A172 (cell line): ENCODE measurements at regions not wholly inside any gene's neighbourhood (a gene's known extent, or its start where the extent isn't known, plus 50 kb on each side); places are given as distances from the start of the nearest gene placed in this dataset.
"Not testable (repeated sequence)": the region's sequence is repeated elsewhere in the genome, so short reads cannot be mapped to it uniquely, and the experiment has no call there.

Experiments
- DNase-seq: peaks from one replicate; pipeline ENCODE4 v3.0.0-alpha.2; 2015; ENCODE audit warnings: low spot score

DNA sequence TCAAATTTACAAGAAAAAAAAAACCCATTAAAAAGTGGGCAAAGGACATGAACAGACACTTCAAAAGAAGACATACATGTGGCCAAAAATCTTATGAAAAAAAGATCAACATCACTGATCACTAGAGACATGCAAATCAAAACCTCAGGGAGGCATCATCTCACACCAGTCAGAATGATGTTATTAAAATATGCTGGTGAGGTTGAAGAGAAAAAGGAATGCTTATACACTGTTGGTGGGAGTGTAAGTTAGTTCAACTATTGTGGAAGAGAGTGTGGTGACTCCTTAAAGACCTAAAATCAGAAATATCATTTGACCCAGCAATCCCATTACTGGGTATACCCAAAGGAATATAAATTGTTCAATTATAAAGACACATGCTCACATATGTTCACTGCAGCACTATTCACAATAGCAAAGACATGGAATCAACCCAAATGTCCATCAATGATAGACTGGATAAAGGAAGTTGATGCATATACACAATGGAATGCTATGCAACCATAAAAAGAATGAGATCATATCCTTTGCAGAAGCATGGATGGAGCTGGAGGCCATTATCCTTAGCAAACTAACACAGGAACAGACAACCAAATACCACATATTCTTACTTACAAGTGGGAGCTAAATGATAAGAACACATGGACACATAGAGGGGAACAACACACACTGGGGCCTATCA, 100.3 kb upstream of the GALNT15 start:
- peak; percentile 35 for DNase-seq

DNA sequence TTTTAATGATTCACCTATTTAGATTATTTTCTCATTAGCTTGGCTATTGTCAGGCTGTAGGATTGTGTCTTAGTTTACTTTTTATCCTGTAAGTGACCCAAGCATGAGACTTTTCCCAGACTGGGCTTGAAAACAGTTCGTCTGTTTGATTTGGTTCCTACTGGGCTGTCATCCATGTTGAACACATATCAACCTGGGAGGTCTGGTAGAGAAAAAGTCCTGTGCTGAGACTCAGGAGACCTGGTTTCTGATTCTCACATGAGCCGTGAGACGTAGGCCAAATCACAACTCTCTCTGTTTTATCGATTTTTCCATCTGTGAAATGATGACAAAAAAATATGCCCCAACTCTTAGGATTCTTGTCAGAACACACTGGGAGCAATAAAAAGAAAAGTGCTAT, 98.8 kb upstream of the GALNT15 start:
- DNase-seq, result no peak

DNA sequence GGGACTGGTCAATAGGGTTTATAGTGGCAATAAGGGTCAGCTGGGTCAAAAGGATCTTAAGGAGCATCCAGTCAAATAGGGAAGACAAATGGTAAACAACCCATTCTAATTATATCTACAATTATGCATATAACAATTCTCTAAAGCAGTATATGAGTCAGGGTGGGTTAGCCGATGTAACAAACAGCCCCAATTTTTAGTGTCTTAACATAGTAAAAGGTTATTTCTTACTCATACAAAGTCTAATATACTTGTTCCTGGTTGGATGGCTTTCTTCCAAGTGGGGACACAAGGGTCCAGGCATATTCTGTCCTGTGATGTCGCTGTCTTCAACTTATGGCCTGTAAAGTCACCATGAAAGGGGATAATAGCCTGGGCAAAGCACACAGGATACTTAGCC, 97.9 kb upstream of the GALNT15 start:
- DNase-seq, result no peak

DNA sequence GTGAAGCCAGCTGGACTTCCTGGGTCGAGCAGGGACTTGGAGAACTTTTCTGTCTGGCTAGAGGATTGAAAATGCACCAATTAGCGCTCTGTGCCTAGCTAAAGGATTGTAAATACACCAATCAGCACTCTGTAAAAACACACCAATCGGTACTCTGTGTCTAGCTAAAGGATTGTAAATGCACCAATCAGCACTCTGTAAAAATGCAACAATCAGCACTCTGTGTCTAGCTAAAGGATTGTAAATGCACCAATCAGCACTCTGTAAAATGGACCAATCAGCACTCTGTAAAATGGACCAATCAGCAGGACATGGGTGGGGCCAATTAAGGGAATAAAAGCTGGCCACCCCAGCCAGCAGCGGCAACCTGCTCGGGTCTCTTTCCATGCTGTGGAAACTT, 97.3 kb upstream of the GALNT15 start:
- not testable (repeated sequence) for DNase-seq

DNA sequence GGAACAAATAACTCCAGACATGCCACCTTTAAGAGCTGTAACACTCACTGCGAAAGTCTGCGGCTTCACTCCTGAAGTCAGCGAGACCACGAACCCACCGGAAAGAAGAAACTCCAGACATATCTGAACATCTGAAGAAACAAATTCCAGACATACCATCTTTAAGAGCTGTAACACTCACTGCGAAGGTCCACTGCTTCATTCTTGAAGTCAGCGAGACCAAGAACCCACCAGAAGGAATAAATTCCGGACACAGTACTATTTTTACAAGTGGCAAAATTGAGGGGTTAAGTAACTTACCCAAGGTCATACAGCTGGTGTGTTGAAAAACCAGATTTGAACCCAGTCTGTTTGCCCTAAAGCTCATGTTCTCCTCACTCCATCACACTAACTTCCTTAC, 96.8 kb upstream of the GALNT15 start:
- not testable (repeated sequence) for DNase-seq

DNA sequence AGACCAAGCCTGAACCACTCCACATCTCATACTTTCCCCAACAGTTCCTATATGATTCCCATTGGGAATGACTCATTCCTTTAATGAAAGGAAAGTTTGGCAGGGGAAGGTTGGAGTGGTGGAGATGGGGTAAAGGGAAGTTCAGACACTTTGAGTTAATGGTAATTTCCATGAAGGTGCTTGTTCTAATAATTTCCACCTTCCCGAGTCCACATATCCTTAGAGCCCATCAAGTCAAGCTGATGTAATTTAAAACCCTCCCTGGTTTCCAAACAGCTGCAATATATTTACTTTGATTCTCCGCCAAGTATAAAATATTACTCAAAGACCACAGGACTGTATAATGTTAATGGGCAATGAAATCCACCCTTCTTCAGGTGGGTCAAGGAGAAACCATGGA, 95.0 kb upstream of the GALNT15 start:
- DNase-seq, result peak; percentile 55

DNA sequence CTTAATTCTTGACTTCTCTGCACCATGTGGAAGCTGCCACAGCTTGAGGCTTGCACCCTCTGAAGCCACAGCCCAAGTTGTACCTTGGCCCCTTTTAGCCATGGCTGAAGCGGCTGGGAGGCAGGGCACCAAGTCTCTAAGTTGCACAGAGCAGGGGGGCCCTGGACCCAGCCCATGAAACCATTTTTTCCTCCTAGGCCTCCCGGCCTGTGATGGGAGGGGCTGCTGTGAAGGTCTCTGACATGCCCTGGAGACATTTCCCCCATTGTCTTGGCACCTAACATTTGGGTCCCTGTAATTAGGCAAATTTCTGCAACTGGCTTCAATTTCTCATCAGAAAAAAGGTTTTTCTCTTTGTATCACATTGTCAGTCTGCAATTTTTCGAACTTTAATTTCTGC, 92.8 kb upstream of the GALNT15 start:
- no peak for DNase-seq

DNA sequence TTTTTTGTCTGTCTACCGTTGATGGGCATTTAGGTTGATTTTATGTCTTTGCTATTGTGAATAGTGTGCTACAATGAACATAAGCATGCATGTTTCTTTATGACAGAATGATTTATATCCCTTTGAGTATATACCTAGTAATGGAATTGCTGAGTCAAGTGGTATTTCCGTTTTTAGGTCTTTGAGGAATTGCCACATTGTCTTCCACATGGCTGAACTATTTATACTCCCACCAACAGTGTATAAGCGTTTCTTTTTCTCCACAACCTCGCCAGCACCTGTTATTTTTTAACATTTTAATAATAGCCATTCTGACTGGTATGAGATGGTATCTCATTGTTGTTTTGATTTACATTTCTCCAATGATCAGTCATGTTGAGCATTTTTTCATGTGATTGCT, 89.6 kb upstream of the GALNT15 start:
- no peak for DNase-seq

DNA sequence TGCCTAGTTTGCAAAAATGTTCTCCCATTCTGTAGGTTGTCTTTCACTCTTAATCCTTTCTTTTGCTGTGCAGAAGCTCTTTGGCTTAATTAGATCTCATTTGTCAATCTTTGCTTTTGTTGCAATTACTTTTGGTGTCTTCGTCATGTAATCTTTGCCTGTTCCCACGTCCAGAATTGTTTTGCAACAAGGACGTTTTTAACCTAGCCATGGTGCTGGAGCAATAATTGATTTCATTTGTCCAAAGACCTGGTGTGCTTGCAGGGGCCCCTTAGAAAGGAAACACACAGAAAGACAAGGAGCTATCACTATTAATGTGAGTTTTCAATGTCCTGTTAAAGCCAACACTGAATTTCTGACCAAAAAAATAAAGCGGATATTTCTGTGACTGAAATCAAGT, 89.1 kb upstream of the GALNT15 start:
- DNase-seq, result no peak

DNA sequence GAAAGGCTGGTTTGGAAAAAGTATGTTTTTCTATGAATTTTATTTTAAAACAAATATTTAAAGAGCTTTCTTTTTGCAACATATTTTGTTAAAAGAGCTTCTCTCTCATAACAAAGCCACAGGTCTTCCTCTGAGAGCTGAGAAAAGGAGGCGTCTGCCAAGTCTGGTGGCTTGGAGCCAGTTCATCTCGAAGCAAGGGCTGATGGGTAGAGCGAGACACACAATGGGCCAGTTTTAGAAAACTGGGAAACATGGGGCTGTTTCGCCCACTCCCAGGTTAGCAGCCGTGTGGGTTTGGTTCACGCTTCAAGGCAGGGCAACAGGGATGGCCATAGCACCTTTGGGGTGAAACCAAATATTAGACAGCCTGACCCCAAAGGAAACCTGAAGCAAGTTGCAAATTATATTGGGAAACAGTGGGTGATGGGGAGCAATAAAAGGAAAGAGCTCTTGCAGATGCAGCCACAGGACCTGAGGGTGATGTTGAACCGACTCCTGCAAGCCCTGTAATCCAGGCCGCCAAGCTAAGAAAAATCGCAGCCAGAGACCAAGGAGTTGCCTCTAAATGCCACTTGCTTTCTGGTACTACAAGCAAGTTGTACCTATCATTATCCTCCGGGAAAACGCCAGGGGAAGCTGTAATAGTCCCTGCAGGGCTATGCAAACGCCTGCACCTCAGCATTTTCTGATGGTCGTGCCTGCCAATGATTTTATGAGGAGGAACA, 88.4 kb upstream of the GALNT15 start:
- no peak for DNase-seq

DNA sequence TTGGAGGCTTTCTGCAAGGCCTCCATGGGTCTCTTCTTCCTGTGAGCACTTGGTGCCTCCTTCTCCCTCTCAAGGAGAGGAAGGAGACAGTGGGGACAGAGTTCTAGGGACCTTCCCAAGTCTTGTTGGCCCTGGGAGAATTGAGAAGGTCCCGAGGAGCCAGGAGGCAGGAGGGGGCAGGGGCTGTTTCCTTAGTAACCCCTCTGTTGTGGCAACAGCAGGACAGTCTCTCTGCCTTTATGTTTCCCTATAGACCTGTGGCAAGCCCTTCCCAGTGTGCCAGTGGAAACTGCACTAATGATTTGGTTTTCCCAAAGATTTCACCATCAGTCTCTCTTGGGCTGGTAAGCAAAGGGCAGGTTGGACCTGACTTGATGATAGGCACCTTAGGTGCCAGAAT, 87.8 kb upstream of the GALNT15 start:
- DNase-seq, result no peak

DNA sequence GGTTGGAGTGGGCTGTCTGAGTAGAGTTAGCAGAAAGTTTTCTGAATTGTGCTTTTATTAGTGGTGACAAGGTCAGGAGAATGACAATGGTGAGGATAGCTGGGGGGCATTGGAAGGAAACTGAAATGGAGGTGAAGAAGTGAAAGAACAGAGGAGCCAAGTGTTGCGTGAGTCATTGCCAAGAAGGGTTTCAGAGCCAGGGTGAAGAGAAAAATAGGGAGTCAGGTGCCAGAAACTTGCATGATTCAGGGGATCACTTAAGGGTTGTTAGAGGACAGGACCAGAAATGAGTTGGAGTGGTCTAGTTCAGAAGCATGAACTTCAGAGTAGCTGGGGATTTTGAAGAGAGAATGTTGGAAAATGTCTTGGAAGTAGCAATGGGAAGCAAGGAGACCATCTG, 86.0 kb upstream of the GALNT15 start:
- no peak for DNase-seq

DNA sequence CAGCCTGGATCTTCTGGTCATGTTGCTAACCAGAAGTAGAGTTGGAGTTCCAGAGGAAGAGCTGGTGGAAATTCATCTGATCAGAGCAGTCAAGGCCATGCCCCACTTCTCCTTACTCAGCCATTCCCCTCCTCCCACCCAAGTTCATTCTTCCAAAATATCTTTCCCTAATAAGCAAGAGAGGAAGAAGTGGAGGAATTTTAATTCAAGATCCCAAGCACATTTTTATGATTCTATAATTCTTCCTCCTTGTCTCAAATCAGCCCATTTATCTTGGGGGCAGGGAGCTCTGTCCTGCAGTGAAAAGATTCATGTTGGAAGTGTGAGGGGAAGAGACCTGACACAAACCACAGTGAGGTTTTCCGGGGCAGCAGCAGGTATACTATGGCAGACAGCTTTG, 85.0 kb upstream of the GALNT15 start:
- no peak for DNase-seq

DNA sequence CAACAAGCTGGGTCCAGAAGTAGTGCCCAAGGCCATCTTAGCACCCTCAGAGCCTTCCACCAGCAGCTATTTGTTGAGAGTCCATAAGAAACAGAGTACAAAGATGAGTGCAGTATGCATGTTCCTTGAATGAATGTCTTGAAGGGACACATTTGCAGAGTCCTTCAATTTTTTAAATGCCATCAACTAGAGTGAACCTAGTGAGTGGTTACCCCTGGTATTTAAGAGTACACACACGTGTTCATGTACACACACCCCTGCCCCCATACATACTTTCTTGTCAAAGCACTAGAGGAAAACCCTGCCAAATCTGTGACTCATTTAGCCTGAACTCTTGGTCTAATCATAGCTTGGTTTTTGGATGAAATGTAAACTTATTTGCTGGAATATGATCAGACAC, 84.5 kb upstream of the GALNT15 start:
- peak; percentile 80 for DNase-seq

DNA sequence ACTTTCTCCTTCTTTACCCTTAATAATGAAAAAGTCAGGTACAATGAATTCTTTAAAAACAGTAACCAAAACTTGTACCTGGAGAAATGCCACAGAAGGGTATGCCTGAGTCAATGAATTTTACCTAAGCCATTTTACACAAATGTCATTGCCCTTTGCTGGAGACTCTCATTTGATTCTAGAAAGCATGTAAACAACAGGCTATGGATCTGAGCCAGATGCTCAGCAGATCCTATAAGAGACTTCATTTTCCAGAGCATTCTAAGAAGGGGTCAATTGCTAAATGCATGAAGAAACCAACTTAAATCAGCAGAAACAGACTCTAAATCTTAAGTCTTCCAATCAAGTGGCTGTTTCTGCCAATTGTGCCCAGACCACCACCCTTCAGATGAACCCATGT, 83.8 kb upstream of the GALNT15 start:
- no peak for DNase-seq

DNA sequence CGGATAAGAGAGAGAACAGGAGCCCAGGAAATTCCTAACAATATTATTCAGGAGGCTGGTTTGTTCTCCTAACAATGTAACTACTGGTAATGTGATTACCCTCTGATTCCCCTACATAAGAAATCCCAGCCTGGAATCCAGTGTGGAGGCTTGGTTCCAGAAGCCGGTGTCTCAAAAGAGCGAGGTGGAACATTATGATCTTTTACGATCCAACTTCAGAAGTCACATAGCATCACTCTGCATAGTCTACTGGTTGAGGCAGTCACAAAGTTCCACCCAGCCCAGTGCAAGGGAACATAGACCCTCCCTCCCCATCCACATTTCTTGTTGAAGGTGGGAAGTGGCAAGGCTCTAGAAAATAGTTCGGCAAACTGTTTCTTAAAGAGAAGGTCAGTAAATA, 81.6 kb upstream of the GALNT15 start:
- DNase-seq, result no peak

DNA sequence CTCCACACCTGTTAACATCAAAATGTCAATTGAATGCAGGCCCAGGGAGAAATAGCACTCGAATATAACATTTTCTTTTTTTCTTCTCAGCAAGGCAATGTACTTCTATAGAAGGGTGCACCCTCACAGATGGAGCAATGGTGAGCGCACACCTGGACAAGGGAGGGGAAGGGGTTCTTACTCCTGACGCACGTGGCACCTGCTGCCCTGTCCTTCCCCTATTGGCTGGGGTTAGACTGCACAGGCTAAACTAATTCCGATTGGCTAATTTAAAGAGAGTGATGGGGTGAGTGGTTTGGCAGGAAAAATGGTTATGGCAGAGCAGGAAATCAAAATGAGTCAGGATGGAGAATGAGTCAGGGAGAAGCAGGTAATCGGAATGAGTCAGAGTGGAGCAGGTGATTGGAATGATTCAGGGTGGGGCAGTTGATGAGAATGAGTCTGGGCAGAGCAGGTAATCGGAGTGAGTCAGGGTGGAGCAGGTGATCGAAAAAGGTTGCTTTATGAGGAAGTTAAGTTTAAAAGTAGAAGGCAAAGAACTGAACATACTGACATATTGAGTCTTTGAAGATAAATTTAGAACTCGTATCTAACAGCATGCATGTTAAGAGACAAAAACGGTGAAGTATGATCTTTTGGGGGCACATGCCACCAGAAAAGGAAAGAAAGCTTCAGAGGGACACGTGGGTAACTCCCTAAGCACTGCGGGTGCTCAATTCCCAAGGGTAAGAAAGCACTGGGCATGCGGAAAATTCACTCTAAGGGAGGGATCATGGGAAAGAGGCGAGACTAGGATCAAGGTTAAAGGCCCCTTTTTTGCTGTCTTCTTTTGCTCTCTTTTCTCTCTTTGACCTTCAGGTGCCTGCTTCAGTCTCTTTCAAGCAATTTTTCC, 72.9 kb upstream of the GALNT15 start:
- DNase-seq, result peak; percentile 95

DNA sequence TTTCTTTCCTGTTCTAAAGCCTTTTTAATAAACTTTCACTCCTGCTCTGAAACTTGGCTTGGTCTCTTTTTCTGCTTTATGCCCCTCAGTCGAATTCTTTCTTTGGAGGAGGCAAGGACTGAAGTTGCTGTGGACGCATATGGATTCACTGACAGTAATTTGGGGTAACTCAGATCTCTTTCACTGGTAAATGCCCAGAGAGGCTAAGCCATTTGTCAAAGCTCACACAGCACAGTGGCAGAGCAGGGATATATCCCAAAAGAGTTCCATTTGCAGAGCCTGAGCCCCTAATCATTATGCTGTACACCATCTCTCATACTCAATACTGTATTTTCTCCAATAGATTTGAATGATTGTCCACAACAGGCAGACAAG, 72.3 kb upstream of the GALNT15 start:
- no peak for DNase-seq

DNA sequence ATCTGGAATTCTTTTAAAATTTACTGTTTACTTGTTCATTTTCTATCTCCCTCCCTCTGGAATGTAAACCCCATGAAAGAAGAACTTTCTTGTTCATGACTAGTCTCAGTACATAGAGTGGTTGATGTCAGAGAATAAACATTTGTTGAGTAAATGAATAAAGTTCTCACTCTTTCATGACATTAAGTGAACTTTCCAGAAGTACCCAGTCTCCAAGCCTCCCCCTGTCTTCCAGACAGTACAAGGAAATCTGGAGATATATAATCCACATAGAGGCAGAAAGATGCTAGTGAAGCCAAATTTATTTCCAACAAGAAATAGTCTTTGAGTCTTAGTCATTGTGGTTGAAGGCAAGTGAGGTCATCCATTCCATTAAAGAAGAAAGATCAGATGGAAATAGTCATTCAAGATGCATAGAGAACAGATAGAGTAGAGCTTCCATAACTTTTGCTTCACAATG, 71.5 kb upstream of the GALNT15 start:
- DNase-seq, result peak; percentile 59

DNA sequence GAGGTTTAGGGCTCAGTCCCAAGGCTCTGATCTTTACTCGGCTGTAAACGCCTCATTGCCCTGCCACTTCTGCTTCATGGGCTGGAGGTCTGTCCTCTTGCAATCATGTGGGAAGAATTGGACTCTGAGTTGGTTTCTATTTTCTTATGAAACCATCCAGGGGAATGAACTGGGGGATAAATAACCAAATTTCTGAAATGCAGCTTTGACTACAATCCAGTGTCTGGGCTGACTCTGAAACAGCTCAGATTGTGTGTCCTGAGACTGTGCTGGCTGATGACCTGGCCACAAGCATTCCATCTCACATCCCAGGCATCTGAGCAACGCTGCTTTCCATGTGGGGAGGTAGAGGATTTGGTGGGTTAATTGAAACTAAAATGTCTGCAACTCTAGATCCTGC, 71.0 kb upstream of the GALNT15 start:
- no peak for DNase-seq

DNA sequence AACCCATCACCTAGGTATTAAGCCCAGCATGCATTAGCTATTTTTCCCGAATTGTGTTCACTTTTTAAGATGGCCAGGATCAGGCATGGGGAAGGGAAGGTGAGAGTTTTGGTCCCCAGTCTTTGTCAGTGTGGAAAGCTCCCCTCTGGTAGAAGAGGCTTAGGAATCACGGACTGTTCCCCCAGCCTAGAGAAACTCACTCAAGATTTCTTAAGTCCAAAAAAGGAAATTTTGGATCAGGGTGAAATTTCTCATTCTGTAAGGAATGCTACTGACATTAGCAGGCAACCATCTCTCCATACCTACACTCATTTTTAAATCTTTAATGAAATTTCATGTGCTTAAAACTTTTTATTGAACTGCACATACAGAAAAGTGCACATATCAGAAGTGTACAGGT, 70.3 kb upstream of the GALNT15 start:
- DNase-seq, result no peak

DNA sequence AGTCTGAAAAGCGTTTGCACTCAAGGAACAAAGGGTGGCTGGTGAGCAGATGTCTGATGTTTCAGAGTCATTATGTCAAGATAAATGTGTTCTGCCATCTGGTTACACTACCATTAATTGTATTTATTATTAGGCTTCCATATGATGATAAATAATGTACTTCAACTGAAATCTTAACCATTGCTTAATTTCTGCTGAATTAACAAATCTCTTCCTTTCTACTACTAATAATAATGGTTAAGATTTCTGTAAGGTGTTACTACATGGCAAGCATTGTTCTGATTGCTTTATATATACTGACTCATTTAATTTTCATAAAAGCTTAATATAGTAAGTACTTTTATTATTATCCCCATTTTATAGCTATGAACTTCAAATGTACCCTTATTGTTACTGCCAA, 68.4 kb upstream of the GALNT15 start:
- DNase-seq, result no peak

DNA sequence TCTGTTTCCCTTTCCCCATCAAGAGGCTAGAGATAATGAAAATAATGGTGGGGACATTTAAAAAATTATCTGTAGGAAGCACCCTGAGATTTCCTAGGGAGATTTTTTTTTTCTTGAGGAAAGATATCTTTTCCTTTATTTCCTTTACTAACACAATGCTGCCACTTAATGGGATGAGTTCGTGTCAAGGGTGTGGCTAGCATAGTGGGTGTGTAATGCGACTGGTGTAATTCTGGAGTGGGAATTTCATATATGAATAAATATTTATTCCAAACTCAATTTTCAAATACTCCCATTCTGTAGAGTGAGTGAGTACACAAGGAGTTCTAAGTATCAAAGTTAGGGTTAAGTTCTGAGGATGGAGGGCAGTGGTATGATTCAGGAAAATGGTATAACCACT, 66.1 kb upstream of the GALNT15 start:
- DNase-seq, result no peak
